IMR-90 (cell line): ENCODE measurements at regions not wholly inside any gene's neighbourhood (a gene's known extent, or its start where the extent isn't known, plus 50 kb on each side); places are given as distances from the start of the nearest gene placed in this dataset.

Experiments
- ATAC-seq: fragments of 200-7000 bp; cut with Tn5 transposase; 2 replicates; pipeline ENCODE4 v1.9.1; 2020; ENCODE audit warnings: low read depth, mild to moderate bottlenecking, moderate library complexity
- BruUV-seq: library from RNA; stranded (reverse); fragments of 400-500 nt; replicated peaks from 2 replicates; lab custom pipeline; 2021; lab: Mats Ljungman, UMichigan
- CTCF ChIA-PET: fragments of 300-600 bp; formaldehyde crosslinking; extraction: SDS; loops from one replicate; lab custom pipeline; 2021; ENCODE audit warnings: antibody characterized with exemption; lab: Yijun Ruan, JAX
- POLR2A ChIA-PET: fragments of 300-600 bp; sonication (Branson Sonifier 250); formaldehyde crosslinking; loops from one replicate; lab custom pipeline; 2022; ENCODE audit warnings: antibody characterized with exemption; ENCODE audit not compliant: unreplicated experiment; lab: Charles Lee
- DNase-seq: peaks from one replicate; pipeline ENCODE4 v3.0.0; 2013
- H2AFZ ChIP-seq: replicated peaks from 2 replicates; pipeline ENCODE3; 2013; ENCODE audit warnings: low read length, mild to moderate bottlenecking; ENCODE audit not compliant: poor library complexity
- H2AK5ac ChIP-seq: 2 replicates; pipeline ENCODE4 v1.6.1; 2013; ENCODE audit warnings: low read depth, low read length, inconsistent platforms
- H2AK9ac ChIP-seq: replicated peaks from 2 replicates; pipeline ENCODE3; 2013; ENCODE audit warnings: mild to moderate bottlenecking, low read depth, low read length, moderate library complexity; ENCODE audit not compliant: poor library complexity
- H2BK120ac ChIP-seq: 2 replicates; pipeline ENCODE4 v1.6.1; 2013; ENCODE audit warnings: low read depth, low read length, inconsistent platforms
- H2BK15ac ChIP-seq: 3 replicates; pipeline ENCODE4 v1.6.1; 2013; ENCODE audit warnings: low read depth, low read length, inconsistent platforms
- H2BK20ac ChIP-seq: 2 replicates; pipeline ENCODE4 v1.6.1; 2013; ENCODE audit warnings: low read depth, mild to moderate bottlenecking, inconsistent platforms, low read length, moderate library complexity
- H2BK5ac ChIP-seq: 2 replicates; pipeline ENCODE4 v1.6.1; 2013; ENCODE audit warnings: mild to moderate bottlenecking, low read depth, low read length, inconsistent platforms; ENCODE audit not compliant: poor library complexity, severe bottlenecking
- H3K14ac ChIP-seq: replicated peaks from 2 replicates; pipeline ENCODE4 v1.6.1; 2013; ENCODE audit warnings: low read depth, low read length, inconsistent platforms
- H3K18ac ChIP-seq: 2 replicates; pipeline ENCODE4 v1.6.1; 2013; ENCODE audit warnings: low read depth, low read length, control low read depth
- H3K23ac ChIP-seq: 2 replicates; pipeline ENCODE4 v1.6.1; 2013; ENCODE audit warnings: low read depth, low read length, inconsistent platforms
- H3K27ac ChIP-seq: 2 replicates; pipeline ENCODE4 v1.5.1; 2013; ENCODE audit warnings: mild to moderate bottlenecking, control low read depth, low read length; ENCODE audit not compliant: insufficient read depth
- H3K27me3 ChIP-seq: 2 replicates; pipeline ENCODE4 v1.6.1; 2013; ENCODE audit warnings: low read length; ENCODE audit not compliant: control insufficient read depth, insufficient read depth
- H3K36me3 ChIP-seq: 2 replicates; pipeline ENCODE4 v1.6.1; 2013; ENCODE audit warnings: low read length, mixed read lengths; ENCODE audit not compliant: control insufficient read depth, insufficient read depth
- H3K4ac ChIP-seq: 2 replicates; pipeline ENCODE4 v1.6.1; 2013; ENCODE audit warnings: low read depth, low read length, inconsistent platforms
- H3K4me1 ChIP-seq: 2 replicates; pipeline ENCODE4 v1.6.1; 2013; ENCODE audit warnings: low read length, mixed read lengths; ENCODE audit not compliant: control insufficient read depth, insufficient read depth
- H3K4me2 ChIP-seq: 2 replicates; pipeline ENCODE4 v1.6.1; 2013; ENCODE audit warnings: low read depth, mild to moderate bottlenecking, control low read depth, low read length, moderate library complexity
- H3K4me3 ChIP-seq: 2 replicates; pipeline ENCODE4 v1.5.1; 2013; ENCODE audit warnings: low read depth, mild to moderate bottlenecking, control low read depth, low read length, moderate library complexity; ENCODE audit not compliant: insufficient read depth
- H3K56ac ChIP-seq: 2 replicates; pipeline ENCODE4 v1.6.1; 2013; ENCODE audit warnings: low read length, inconsistent platforms; ENCODE audit not compliant: insufficient read depth; ENCODE audit errors: extremely low read depth
- H3K79me1 ChIP-seq, 2 experiments: 2 replicates each; pipeline ENCODE4 v1.6.1; 2013; ENCODE audit warnings: low read length in 2 of 2, inconsistent platforms in 1 of 2, low read depth in 1 of 2
- H3K9ac ChIP-seq: 2 replicates; pipeline ENCODE4 v1.6.1; 2013; ENCODE audit warnings: low read depth, low read length, control low read depth
- H3K9me1 ChIP-seq: 2 replicates; pipeline ENCODE4 v1.6.1; 2013; ENCODE audit warnings: low read length, inconsistent platforms; ENCODE audit not compliant: insufficient read depth
- H3K9me3 ChIP-seq: 2 replicates; pipeline ENCODE4 v1.6.1; 2013; ENCODE audit warnings: low read length; ENCODE audit not compliant: control insufficient read depth, insufficient read depth
- H4K20me1 ChIP-seq: 2 replicates; pipeline ENCODE4 v1.6.1; 2013; ENCODE audit warnings: low read length, inconsistent platforms; ENCODE audit not compliant: insufficient read depth
- H4K5ac ChIP-seq: 2 replicates; pipeline ENCODE4 v1.6.1; 2013; ENCODE audit warnings: mild to moderate bottlenecking, low read depth, low read length, control low read depth
- H4K8ac ChIP-seq, 2 experiments: 2 replicates each; pipeline ENCODE4 v1.6.1; 2013; ENCODE audit warnings: low read depth in 2 of 2, low read length in 2 of 2, control low read depth in 1 of 2, inconsistent platforms in 1 of 2
- H4K91ac ChIP-seq: 2 replicates; pipeline ENCODE4 v1.6.1; 2013; ENCODE audit warnings: low read depth, low read length, inconsistent platforms; ENCODE audit not compliant: insufficient read depth
- CHD1 ChIP-seq: IDR thresholded peaks from 2 replicates; pipeline ENCODE4 v1.6.1; 2012; ENCODE audit warnings: low read depth, low read length, improper control_type of control experiment
- CTCF ChIP-seq: conservative IDR thresholded peaks from 2 replicates; pipeline ENCODE4 v1.5.1; 2012; ENCODE audit warnings: mild to moderate bottlenecking, low read depth, low read length, improper control_type of control experiment
- ELK1 ChIP-seq: fragments of 150-350 bp; IDR thresholded peaks from 2 replicates; pipeline ENCODE4 v1.6.1; 2016; ENCODE audit warnings: low read depth, mild to moderate bottlenecking, low read length, moderate library complexity, borderline replicate concordance
- NFE2L2 ChIP-seq: fragments of 150-350 bp; IDR thresholded peaks from 2 replicates; pipeline ENCODE4 v1.6.1; 2016; ENCODE audit warnings: low read depth, mild to moderate bottlenecking, low read length
- SMC3 ChIP-seq: fragments of 150-350 bp; IDR thresholded peaks from 2 replicates; pipeline ENCODE4 v1.6.1; 2016; ENCODE audit warnings: low read depth, mild to moderate bottlenecking, antibody characterized with exemption, low read length, moderate library complexity
- WGBS, 2 experiments: methylation state at CpG; one replicate each; pipeline versions ENCODE4 v1.1.5 to v1.1.7; 2013; ENCODE audit warnings: missing lambda C conversion rate in 2 of 2; ENCODE audit not compliant: insufficient read length in 1 of 2; ENCODE audit errors: extremely low coverage in 2 of 2; 5-methylcytosine and 5-hydroxymethylcytosine counted together
- dilution Hi-C: fragments of 300-500 bp; cut with HindIII; formaldehyde crosslinking; loops from one replicate; pipeline ENCODE4 v1.14.3; 2018; ENCODE audit warnings: low sequenced_read_pairs; ENCODE audit not compliant: unreplicated experiment
- in situ Hi-C: fragments of 300-500 bp; cut with MboI; formaldehyde crosslinking; loops from 3 replicates; pipeline ENCODE4 v1.14.3; 2019; ENCODE audit warnings: low sequenced_read_pairs, inconsistent platforms, mixed read lengths
- intact Hi-C: fragments of 100-400 bp; cut with micrococcal nuclease; formaldehyde crosslinking; loops from 2 replicates; pipeline ENCODE4 v1.10.0; 2022

GRCh38 chr1:96544831-96545221 lies 176.8 kb upstream of the PTBP2 start:
- dilution Hi-C loops (no loop called here), intact Hi-C loops (no loop called here), in situ Hi-C loops (no loop called here)
- Histone ChIP-seq H3K9me3 (no peaks in the 10 kb centered on the region), H3K4me3 (no peak overlapping the region), H3K9ac (no peak overlapping the region), H4K91ac (no peak overlapping the region), H3K14ac (no peak overlapping the region), H4K20me1 (no peaks in the 10 kb centered on the region), H2BK120ac (no peak overlapping the region), H3K9me1 (no peaks in the 10 kb centered on the region), H3K23ac (no peak overlapping the region), H2BK15ac (no peak overlapping the region), H2AK5ac (no peak overlapping the region), H4K5ac (no peak overlapping the region), H2AFZ (no peak overlapping the region), H3K36me3 (no peaks in the 10 kb centered on the region), H2AK9ac (no peak overlapping the region), H3K4me2 (no peak overlapping the region), H3K27me3 (no peaks in the 10 kb centered on the region), H4K8ac (no peak overlapping the region), H3K18ac (no peak overlapping the region), H3K27ac (no peak overlapping the region), H3K79me1 (no peaks in the 10 kb centered on the region), H3K4me1 (peaks cover 1% of the 10 kb centered on the region; the same call in 1 of the 2 replicates), H2BK5ac (no peak overlapping the region), H3K56ac (no peak overlapping the region), H2BK20ac (no peak overlapping the region), H3K4ac (no peak overlapping the region)
- no peak for ATAC-seq
- POLR2A ChIA-PET, result no interaction called here
- DNase-seq, result no peak
- CTCF ChIA-PET, result interaction anchor here (1.2 kb wide), 1 partner anchor 11 kb away, joined by 5 read pairs; no protein-coding TSS in a partner anchor
- BruUV-seq, result no TSS peak
- no CpG with 5 or more reads among the region's 1 CpG for WGBS, 2 experiments
- TF ChIP-seq CHD1 (no peak), CTCF (no peak), NFE2L2 (no peak), ELK1 (no peak), SMC3 (no peak)
